ENCODE measurements at regions not wholly inside any gene's neighbourhood (a gene's known extent, or its start where the extent isn't known, plus 50 kb on each side); places are given as distances from the start of the nearest gene placed in this dataset.

GRCh38 chr13:78841358-78841963 lies 182.5 kb upstream of the OBI1 start:
- no peak overlapping the region for H3K4me3 ChIP-seq
- no peaks in the 10 kb centered on the region for H3K36me3 ChIP-seq (ENCODE audit: insufficient read depth, low read length)
- DNase-seq (ENCODE audit: low read depth, low spot score) = no peak
- no peak overlapping the region for H3K27ac ChIP-seq
- no peaks in the 10 kb centered on the region for H3K9me3 ChIP-seq (ENCODE audit: low read depth, low read length)
- H3K9ac ChIP-seq (ENCODE audit: insufficient read length) = no peak overlapping the region
- no peak for TF ChIP-seq POLR2AphosphoS5 (IDR thresholded peaks at IDR 0.05; ENCODE audit: borderline replicate concordance, low read depth, low read length)
- no peak for TF ChIP-seq EZH2 (IDR thresholded peaks at IDR 0.05)
- TF ChIP-seq FOXP2 (optimal IDR thresholded peaks at IDR 0.05; ENCODE audit: control extremely low read depth, extremely low read length, insufficient read depth) = no peak

- Histone ChIP-seq H3K9ac (ENCODE audit: insufficient read length) (no peak overlapping the region), H3K27ac (no peak overlapping the region), H3K36me3 (ENCODE audit: insufficient read depth, low read length) (no peaks in the 10 kb centered on the region), H3K4me3 (no peak overlapping the region), H3K9me3 (ENCODE audit: low read depth, low read length) (no peaks in the 10 kb centered on the region)
- TF ChIP-seq EZH2 (IDR thresholded peaks at IDR 0.05) (no peak), FOXP2 (optimal IDR thresholded peaks at IDR 0.05; ENCODE audit: control extremely low read depth, extremely low read length, insufficient read depth) (no peak), POLR2AphosphoS5 (IDR thresholded peaks at IDR 0.05; ENCODE audit: borderline replicate concordance, low read depth, low read length) (no peak)
- no peak for DNase-seq (ENCODE audit: low read depth, low spot score)
Measured at GRCh38 chr13:78836238-78836784, 177.4 kb upstream of the OBI1 start.

DNA sequence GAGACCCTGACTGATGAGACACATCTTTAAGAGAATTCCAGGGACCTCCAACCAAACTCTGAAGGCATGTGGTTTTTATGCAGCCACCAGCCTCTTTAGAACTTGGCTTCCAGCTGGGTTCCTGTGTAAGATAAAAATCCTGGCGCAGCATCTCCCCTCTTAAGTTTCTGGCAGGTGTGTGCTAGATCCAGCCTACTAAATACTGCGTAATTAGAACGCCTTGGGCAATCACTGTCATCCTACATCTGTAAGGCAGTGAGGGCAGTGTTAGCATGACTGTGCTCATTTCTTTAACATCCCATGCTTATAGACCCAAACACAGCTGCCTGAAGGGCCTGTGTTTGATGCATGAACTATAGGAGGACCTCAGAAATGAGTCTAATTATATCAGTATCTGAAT lies 173.5 kb upstream of the OBI1 start:
- no peak for TF ChIP-seq EZH2 (IDR thresholded peaks at IDR 0.05)
- no peak for TF ChIP-seq FOXP2 (optimal IDR thresholded peaks at IDR 0.05; ENCODE audit: control extremely low read depth, extremely low read length, insufficient read depth)
- TF ChIP-seq POLR2AphosphoS5 (IDR thresholded peaks at IDR 0.05; ENCODE audit: borderline replicate concordance, low read depth, low read length) = no peak
- H3K9me3 ChIP-seq (ENCODE audit: low read depth, low read length) = no peaks in the 10 kb centered on the region
- no peak overlapping the region for H3K9ac ChIP-seq (ENCODE audit: insufficient read length)

GRCh38 chr13:78830508-78830907 lies 171.6 kb upstream of the OBI1 start:
- Histone ChIP-seq H3K36me3 (ENCODE audit: insufficient read depth, low read length) (no peaks in the 10 kb centered on the region), H3K4me3 (no peak overlapping the region), H3K27ac (no peak overlapping the region), H3K9ac (ENCODE audit: insufficient read length) (no peak overlapping the region), H3K9me3 (ENCODE audit: low read depth, low read length) (no peaks in the 10 kb centered on the region)
- no peak for DNase-seq (ENCODE audit: low read depth, low spot score)
- TF ChIP-seq POLR2AphosphoS5 (IDR thresholded peaks at IDR 0.05; ENCODE audit: borderline replicate concordance, low read depth, low read length) = no peak
- no peak for TF ChIP-seq EZH2 (IDR thresholded peaks at IDR 0.05)
- no peak for TF ChIP-seq FOXP2 (optimal IDR thresholded peaks at IDR 0.05; ENCODE audit: control extremely low read depth, extremely low read length, insufficient read depth)

More for the DNA sequence above, 173.5 kb upstream of the OBI1 start:
- Histone ChIP-seq H3K36me3 (ENCODE audit: insufficient read depth, low read length) (no peaks in the 10 kb centered on the region), H3K4me3 (no peak overlapping the region), H3K27ac (no peak overlapping the region)
- no peak for DNase-seq (ENCODE audit: low read depth, low spot score)

DNA sequence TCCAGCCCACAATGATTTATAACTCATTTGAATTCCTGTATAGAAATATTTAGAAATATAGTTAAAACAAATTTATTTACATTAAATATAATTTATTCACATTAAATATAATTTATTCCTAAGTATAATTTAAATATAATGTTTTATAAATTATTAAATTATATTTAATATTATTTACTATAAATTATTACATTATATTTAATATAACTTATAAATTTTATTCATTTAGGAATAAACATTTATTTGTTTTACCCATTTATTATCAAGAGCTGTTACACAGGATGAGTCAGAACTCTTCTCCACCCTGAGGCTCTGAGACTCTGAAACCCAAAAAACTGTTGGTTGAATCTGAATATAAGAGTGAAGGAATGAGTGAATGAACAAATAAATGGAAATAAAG lies 170.9 kb upstream of the OBI1 start:
- DNase-seq (ENCODE audit: low read depth, low spot score) = no peak
- no peaks in the 10 kb centered on the region for H3K36me3 ChIP-seq (ENCODE audit: insufficient read depth, low read length)
- TF ChIP-seq FOXP2 (optimal IDR thresholded peaks at IDR 0.05; ENCODE audit: control extremely low read depth, extremely low read length, insufficient read depth) (no peak), POLR2AphosphoS5 (IDR thresholded peaks at IDR 0.05; ENCODE audit: borderline replicate concordance, low read depth, low read length) (no peak), EZH2 (IDR thresholded peaks at IDR 0.05) (no peak)

GRCh38 chr13:78827471-78827870 lies 168.5 kb upstream of the OBI1 start:
- no peak for DNase-seq (ENCODE audit: low read depth, low spot score)
- Histone ChIP-seq H3K4me3 (no peak overlapping the region), H3K9me3 (ENCODE audit: low read depth, low read length) (no peaks in the 10 kb centered on the region), H3K36me3 (ENCODE audit: insufficient read depth, low read length) (no peaks in the 10 kb centered on the region), H3K9ac (ENCODE audit: insufficient read length) (no peak overlapping the region), H3K27ac (no peak overlapping the region)
- no peak for TF ChIP-seq EZH2 (IDR thresholded peaks at IDR 0.05)
- TF ChIP-seq FOXP2 (optimal IDR thresholded peaks at IDR 0.05; ENCODE audit: control extremely low read depth, extremely low read length, insufficient read depth) = no peak
- no peak for TF ChIP-seq POLR2AphosphoS5 (IDR thresholded peaks at IDR 0.05; ENCODE audit: borderline replicate concordance, low read depth, low read length)

More for the DNA sequence above, 170.9 kb upstream of the OBI1 start:
- no peak overlapping the region for H3K27ac ChIP-seq
- H3K9ac ChIP-seq (ENCODE audit: insufficient read length) = no peak overlapping the region
- H3K4me3 ChIP-seq = no peak overlapping the region
- no peaks in the 10 kb centered on the region for H3K9me3 ChIP-seq (ENCODE audit: low read depth, low read length)

- H3K9ac ChIP-seq (ENCODE audit: insufficient read length) = no peak overlapping the region
- no peak for DNase-seq (ENCODE audit: low read depth, low spot score)
- H3K27ac ChIP-seq = no peak overlapping the region
- H3K4me3 ChIP-seq = no peak overlapping the region
- H3K9me3 ChIP-seq (ENCODE audit: low read depth, low read length) = no peaks in the 10 kb centered on the region
- TF ChIP-seq POLR2AphosphoS5 (IDR thresholded peaks at IDR 0.05; ENCODE audit: borderline replicate concordance, low read depth, low read length) (no peak), EZH2 (IDR thresholded peaks at IDR 0.05) (no peak), FOXP2 (optimal IDR thresholded peaks at IDR 0.05; ENCODE audit: control extremely low read depth, extremely low read length, insufficient read depth) (no peak)
- H3K36me3 ChIP-seq (ENCODE audit: insufficient read depth, low read length) = no peaks in the 10 kb centered on the region
Measured at GRCh38 chr13:78826936-78827335, 168.0 kb upstream of the OBI1 start.

- Histone ChIP-seq H3K9me3 (ENCODE audit: low read depth, low read length) (no peaks in the 10 kb centered on the region), H3K9ac (ENCODE audit: insufficient read length) (no peak overlapping the region), H3K27ac (no peak overlapping the region), H3K36me3 (ENCODE audit: insufficient read depth, low read length) (no peaks in the 10 kb centered on the region), H3K4me3 (no peak overlapping the region)
- no peak for TF ChIP-seq FOXP2 (optimal IDR thresholded peaks at IDR 0.05; ENCODE audit: control extremely low read depth, extremely low read length, insufficient read depth)
- no peak for TF ChIP-seq EZH2 (IDR thresholded peaks at IDR 0.05)
- DNase-seq (ENCODE audit: low read depth, low spot score) = no peak
Measured at GRCh38 chr13:78826312-78826711, 167.4 kb upstream of the OBI1 start.

DNA sequence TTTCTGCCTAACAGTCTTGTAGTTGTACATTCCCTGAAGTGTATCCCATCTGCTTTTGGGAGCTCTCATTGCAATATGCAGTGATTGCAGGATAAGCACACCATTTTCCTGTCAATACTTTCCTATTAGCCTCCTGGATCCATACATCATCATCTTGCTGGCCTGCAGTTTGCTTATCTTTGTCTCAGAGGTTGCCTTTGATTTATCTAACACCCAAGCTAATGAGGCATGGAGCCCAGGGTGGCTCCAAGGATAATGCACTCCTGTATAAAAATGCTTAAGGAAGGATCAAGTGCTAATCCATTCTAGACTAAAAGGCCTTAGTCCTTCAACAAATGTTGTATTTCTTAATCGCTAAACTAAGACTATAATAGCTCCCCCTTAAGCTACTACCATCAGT lies 161.6 kb upstream of the OBI1 start:
- DNase-seq (ENCODE audit: low read depth, low spot score) = no peak
- Histone ChIP-seq H3K9ac (ENCODE audit: insufficient read length) (no peak overlapping the region), H3K36me3 (ENCODE audit: insufficient read depth, low read length) (no peaks in the 10 kb centered on the region), H3K9me3 (ENCODE audit: low read depth, low read length) (no peaks in the 10 kb centered on the region), H3K27ac (no peak overlapping the region), H3K4me3 (no peak overlapping the region)
- TF ChIP-seq POLR2AphosphoS5 (IDR thresholded peaks at IDR 0.05; ENCODE audit: borderline replicate concordance, low read depth, low read length) = no peak
- TF ChIP-seq FOXP2 (optimal IDR thresholded peaks at IDR 0.05; ENCODE audit: control extremely low read depth, extremely low read length, insufficient read depth) = no peak
- TF ChIP-seq EZH2 (IDR thresholded peaks at IDR 0.05) = no peak
